ENCODE measurements at regions not wholly inside any gene's neighbourhood (a gene's known extent, or its start where the extent isn't known, plus 50 kb on each side); places are given as distances from the start of the nearest gene placed in this dataset.

DNA sequence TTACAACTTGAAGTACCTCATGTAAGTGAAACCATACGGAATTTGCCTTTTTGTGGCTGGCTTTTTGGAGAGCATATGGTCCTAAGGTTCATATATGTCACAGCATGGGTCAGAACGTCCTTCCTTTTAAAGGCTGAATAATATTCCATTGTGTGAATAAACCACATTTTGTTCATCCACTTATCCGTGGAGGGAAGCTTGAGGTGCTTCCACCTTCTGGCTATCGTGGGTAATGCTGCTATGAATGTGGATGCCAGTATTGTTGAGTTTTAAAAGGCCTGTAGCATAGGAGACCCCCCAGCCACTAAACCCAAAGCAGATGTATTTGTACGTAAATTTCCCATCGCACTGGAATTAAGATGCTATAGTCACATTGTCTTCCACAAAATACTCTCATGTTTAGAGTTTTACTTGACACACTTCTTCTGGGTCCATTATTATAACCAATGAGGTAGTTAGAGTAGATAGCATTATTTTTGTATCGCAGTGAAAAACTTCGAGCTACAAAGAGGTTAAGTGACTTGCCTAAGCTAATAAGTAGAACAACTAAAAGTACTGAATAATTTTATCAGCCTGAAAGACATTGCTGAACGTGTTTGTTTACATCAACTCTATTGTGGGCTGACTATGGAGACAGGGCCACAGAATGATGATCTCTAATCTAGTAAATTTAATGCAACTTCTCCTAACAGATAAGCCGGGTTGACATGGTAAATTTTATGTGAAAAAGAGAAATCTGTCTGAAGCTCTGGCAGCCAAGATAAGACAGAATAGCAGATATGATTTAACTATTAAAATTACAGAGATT, 183.0 kb upstream of the CTBP2 start:
- in situ Hi-C loops (cut with HindIII; ENCODE audit: low pct_unique_long_range_greater_than_20kb, low sequenced_read_pairs), result no loop called here
- peak; percentile 52 for DNase-seq (ENCODE audit: low read depth, low spot score)

DNA sequence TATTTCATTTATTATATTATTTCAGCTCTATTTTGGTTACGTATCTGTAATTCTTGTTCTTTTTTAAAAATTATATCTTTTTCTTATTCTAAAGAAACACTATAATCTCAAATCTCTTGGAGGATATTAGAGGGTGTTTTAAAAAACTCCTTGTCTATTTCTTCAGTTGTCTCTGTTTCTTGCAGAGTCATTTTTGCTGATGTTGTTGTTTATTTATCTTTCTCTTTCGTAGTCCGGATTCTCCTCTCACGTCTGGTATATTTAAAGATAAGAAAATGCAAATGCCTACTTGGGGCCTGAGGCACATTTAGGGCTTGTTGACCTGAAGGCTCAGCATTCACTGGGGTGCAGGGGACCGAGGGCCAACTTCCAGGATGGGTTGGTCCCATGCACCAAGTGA, 181.2 kb upstream of the CTBP2 start:
- no peak for DNase-seq (ENCODE audit: low read depth, low spot score)
- in situ Hi-C loops (cut with HindIII; ENCODE audit: low pct_unique_long_range_greater_than_20kb, low sequenced_read_pairs), result no loop called here

DNA sequence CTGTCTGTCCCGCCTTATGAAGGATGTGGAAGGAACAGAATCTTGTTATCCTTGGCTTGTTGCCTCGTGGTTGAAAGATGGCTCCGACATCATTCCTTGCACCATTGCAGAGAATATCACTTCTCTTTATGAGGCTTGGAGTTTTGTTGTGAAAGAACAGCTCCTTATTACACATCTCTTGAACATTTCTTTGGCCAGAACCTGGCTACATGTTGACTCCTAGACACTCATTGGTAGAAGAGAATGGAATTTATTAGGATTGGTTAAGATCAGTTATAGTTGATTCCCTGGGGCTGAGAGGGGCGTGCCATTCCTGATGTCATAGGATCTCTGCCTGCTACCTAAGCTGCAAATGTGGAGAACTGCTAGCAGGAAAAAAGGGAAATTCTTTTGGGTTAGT, 180.5 kb upstream of the CTBP2 start:
- no peak for DNase-seq (ENCODE audit: low read depth, low spot score)
- in situ Hi-C loops (cut with HindIII; ENCODE audit: low pct_unique_long_range_greater_than_20kb, low sequenced_read_pairs), result no loop called here

DNA sequence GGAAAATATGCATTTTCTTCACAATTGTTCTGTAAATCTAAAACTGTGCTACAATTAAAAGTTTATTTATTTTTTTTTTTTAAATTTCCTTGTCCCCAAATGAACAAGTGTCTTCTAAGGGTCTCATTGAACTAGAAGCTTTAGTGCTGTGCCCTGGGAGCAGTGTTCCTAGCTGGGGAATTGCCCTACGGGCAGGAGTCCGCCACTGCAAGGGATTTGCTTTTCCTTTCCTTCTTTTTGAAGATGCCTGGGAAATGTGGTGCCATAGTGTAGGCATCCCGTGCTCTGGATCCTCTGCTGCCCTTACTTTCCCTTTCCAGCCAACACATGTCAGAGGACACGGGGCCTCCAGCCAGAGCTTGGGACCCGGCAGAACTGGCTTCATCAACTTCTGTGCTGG, 177.1 kb upstream of the CTBP2 start:
- in situ Hi-C loops (cut with HindIII; ENCODE audit: low pct_unique_long_range_greater_than_20kb, low sequenced_read_pairs), result no loop called here
- DNase-seq (ENCODE audit: low read depth, low spot score), result peak; percentile 2

DNA sequence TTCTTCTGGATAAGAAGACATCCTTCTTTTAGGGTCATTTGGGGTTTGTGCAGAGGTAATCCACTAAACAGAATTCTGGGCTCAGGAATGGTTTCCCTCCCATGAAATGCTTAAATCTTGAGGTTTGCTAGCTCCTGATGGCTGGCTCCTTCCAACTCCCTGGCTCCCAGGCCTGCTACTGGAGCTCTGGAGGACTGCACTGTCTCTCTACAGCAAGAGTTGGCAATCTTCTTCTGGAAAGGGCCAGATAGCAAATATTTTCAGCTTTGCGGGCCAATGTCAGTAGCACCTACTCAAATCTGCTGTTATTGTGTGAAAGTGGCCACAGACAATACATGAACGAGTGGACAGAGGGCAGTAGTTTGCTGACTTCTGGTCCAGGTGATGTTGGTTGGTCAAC, 174.2 kb upstream of the CTBP2 start:
- no peak for DNase-seq (ENCODE audit: low read depth, low spot score)
- in situ Hi-C loops (cut with HindIII; ENCODE audit: low pct_unique_long_range_greater_than_20kb, low sequenced_read_pairs), result no loop called here

DNA sequence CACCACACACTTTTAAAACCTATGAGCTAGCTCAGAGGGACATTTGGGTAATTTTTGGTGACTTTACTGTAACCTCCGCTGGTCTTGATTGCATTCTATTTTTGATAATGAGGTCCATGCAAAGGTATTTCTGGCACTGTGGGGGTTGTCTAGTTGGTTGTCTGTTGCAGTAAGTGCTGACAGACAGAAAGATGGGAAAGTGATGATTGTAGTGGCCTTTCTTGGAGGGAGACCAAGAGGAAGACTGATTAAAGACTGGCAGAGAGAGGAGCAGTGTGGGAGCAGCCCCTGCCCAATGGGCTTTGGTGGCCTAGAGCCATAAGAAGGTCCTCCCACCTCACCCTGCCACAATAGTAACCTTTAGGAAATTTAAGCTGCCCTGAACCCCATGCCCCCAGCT, 173.4 kb upstream of the CTBP2 start:
- in situ Hi-C loops (cut with HindIII; ENCODE audit: low pct_unique_long_range_greater_than_20kb, low sequenced_read_pairs), result no loop called here

DNA sequence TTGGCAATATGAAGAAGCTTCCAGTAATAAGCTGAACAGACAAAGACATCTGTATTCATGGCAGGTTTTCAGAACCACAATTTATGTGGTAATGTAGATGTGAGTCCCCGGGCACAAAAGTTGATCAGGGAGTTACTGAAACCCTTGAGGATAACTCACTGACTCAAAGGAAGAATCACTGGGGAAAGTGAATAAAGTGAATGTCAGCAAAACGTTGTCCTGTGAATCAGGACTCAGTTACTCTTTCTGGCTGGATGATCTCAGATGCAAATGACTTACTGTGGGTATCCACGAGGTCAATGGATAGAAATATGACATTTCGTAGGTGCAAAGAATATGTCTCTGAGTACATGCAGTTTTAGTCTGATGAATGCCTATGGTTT, 172.8 kb upstream of the CTBP2 start:
- in situ Hi-C loops (cut with HindIII; ENCODE audit: low pct_unique_long_range_greater_than_20kb, low sequenced_read_pairs), result no loop called here
- DNase-seq (ENCODE audit: low read depth, low spot score), result no peak

More for the DNA sequence above, 173.4 kb upstream of the CTBP2 start:
- DNase-seq (ENCODE audit: low read depth, low spot score), result no peak

DNA sequence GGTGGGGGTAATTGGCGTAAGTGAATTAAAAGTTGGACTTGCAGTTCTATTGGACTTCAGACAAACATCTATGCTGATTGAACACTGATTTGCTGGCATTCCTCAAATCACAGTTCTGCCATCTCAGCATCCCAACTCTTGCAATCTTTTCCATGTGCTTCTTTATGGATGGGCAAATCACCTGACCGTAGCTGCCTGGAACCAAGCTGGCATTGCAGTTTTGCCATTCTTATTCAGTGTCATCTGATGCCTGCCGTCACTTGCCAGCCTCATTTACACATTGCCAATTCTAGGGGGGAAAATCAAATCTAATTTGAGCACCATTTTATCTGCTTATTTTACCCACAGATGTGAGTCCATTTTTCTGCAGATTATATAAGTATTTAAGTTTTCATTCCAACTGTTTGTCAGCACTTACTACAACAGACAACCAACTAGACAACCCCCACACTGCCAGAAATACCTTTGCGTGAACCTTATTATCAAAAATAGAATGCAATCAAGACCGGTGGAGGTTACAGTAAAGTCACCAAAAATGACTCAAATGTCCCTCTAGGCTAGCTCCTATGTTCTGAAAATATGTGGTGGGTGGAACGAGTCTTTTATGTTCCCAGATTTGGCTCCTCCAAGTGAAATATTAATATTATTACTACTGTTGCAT, 172.3 kb upstream of the CTBP2 start:
- in situ Hi-C loops (cut with HindIII; ENCODE audit: low pct_unique_long_range_greater_than_20kb, low sequenced_read_pairs), result no loop called here
- DNase-seq (ENCODE audit: low read depth, low spot score), result no peak

DNA sequence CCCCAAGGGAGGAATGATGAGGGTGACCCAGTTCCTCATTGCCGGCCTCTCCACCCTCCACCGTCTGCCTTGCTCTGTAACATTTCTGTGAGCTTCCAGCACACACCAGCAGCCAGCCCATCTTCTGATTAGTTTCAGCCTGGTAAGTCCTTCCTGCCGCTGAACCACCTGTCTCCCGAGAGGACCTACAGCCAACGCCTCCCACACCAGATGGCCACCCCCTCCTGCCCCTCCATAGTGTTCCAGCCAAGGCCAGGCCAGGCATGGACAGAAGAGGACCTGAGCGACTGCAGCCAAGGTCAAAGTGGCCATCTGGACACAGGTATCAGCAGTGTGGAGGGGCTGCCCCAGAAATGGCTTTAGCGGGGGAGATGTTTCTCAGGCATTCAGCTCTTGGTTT, 170.7 kb upstream of the CTBP2 start:
- DNase-seq (ENCODE audit: low read depth, low spot score), result no peak
- in situ Hi-C loops (cut with HindIII; ENCODE audit: low pct_unique_long_range_greater_than_20kb, low sequenced_read_pairs), result no loop called here

DNA sequence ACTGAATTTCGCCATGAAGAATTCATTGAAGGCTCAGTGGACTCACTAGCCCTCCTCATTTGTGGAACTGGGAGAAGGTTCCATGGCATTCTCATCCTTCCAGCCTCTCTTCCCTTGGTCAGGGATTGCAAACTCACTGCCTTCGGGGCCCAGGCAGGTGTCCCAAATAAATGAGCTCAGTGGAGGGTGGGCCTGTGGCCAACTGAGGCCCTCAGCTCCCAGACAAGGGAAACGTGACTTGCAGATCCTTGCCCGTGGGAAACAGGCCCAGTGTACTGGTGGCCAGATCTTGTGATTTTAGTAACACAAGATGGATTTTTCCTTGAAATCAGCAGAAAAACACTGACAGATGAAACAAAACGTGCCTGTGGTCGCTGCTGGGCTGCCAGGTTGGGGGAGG, 168.7 kb upstream of the CTBP2 start:
- DNase-seq (ENCODE audit: low read depth, low spot score), result no peak
- in situ Hi-C loops (cut with HindIII; ENCODE audit: low pct_unique_long_range_greater_than_20kb, low sequenced_read_pairs), result no loop called here

DNA sequence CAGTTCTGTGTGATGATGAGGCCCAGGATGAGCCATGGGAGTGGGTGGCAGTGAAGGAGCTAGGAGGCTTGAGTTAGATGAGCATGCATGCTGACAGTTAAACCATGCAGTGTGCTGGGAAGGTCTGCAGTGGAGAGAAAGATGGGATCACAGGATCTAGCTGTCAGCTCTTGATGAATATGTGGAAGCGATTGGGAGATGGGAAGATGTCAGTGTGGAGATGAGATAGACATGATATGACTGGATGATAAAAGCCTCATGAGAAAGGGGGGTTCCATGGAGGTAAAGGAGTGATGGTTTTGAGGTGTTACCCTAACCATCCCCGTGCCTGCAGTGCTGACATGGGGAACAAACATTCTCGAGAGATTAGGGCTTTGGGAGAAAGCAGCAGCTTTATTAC, 165.0 kb upstream of the CTBP2 start:
- DNase-seq (ENCODE audit: low read depth, low spot score), result no peak
- in situ Hi-C loops (cut with HindIII; ENCODE audit: low pct_unique_long_range_greater_than_20kb, low sequenced_read_pairs), result no loop called here

DNA sequence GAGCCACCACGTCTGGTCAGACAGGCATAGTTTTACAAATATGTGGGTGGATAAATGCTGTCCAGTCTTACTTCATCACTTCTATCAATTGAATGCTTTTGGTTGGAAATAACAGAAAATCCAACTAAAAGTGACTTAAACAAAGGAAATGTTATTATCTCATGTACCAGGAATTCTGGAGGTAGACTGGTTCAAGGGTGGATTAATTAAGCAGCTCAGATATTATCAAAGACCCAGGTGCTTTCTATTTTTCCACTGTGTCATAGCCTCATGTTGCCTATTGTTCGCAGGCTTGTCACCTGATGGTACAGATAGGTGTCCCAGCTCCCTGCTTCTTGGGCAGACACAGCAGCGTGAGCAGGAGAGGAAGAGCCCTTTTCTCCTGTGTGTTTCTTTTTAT, 156.1 kb upstream of the CTBP2 start:
- DNase-seq (ENCODE audit: low read depth, low spot score), result no peak
- in situ Hi-C loops (cut with HindIII; ENCODE audit: low pct_unique_long_range_greater_than_20kb, low sequenced_read_pairs), result no loop called here

DNA sequence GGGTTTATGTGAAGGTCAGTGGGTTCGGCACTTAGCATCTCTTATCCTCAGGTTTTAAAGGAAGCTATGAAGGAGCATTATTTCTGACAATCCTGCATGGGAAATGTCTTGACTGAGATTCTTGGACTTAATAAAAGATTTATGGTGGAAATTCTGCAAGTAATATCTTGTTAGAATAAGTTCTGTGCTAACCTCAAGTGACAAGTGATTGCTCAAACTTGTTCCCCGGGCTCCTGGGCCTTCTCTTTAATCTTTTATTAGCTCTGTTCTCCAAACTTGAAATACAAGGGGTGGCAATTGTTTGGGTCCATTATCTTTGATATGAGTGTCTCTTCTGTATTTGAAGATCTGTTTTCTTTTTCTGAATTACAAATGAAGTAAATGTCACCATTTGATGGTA, 140.6 kb upstream of the CTBP2 start:
- DNase-seq (ENCODE audit: low read depth, low spot score), result no peak
- in situ Hi-C loops (cut with HindIII; ENCODE audit: low pct_unique_long_range_greater_than_20kb, low sequenced_read_pairs), result no loop called here

DNA sequence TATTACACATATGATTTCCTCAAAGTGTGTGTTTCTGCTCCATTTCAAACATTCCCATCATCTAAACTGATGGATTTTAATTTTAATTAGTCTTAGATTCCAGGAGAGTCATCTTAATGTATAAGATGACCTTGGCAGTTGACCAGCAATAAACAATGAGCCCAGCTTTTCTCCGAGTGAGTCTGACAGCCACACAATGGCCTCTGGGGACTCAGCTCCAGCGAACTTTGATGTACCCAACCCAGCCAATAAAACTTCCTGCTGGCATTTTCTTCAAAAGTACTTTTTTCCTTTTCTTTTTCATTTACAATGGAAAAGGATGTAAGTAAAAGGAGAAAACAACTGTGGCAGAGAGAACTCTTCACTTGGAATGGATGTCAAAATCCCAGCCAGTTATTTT, 139.1 kb upstream of the CTBP2 start:
- in situ Hi-C loops (cut with HindIII; ENCODE audit: low pct_unique_long_range_greater_than_20kb, low sequenced_read_pairs), result no loop called here
- no peak for DNase-seq (ENCODE audit: low read depth, low spot score)

DNA sequence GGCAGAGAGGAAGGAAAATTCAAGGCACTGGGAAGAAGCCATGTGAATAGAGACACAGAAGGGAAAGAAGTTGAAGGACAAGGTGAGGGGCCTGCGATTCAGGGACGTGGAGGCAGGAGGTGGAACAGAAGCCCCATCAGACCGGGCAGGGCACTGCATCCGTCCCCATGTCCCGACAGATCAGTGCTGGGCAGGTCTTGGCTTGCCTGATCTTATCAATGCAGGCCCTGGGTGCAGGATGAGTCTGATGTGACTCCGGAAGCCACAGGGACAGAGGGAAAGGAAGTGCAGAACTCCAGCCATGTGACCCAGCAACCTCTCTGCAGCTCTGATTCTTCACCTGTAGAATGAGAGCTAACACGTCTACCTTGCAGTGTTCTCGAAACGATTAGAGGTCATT, 136.2 kb upstream of the CTBP2 start:
- DNase-seq (ENCODE audit: low read depth, low spot score), result no peak
- in situ Hi-C loops (cut with HindIII; ENCODE audit: low pct_unique_long_range_greater_than_20kb, low sequenced_read_pairs), result no loop called here

DNA sequence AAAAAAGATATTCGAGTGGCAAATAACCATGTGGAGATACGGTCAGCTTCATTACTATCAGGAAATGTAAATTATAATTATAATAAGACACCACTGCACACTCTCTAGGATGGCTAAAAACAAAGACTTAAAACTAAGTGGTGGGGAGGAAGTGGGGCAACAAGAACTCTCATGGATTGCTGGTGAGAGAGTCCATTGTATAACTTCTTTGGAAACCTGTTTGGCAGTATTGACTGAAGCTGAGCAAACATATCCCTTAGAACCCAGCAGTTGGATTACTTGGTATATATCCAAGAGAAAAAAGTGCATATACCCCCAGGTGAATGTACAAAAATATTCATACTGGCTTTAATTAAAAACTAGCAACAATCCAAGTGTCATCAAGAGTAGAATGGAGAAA, 133.7 kb upstream of the CTBP2 start:
- in situ Hi-C loops (cut with HindIII; ENCODE audit: low pct_unique_long_range_greater_than_20kb, low sequenced_read_pairs), result no loop called here
- no peak for DNase-seq (ENCODE audit: low read depth, low spot score)

DNA sequence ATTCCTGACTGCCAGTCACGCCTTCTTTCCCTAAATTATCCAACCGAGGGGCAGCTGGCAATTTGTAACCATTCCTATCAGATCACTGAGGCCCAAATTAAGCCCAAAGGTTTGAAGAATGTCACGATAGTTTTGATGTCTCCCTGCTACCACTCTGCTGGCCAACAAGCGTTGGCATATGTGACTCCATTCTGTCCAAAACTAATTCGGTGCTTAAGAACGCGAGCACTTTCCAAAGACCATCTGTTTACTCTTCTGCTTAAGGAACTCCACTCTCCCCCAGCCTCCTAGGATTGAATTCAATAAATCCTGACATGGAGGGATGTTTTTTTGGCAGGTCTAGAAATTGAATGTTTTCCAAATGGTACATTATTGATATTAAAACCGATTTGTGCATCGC, 131.5 kb upstream of the CTBP2 start:
- in situ Hi-C loops (cut with HindIII; ENCODE audit: low pct_unique_long_range_greater_than_20kb, low sequenced_read_pairs), result no loop called here
- no peak for DNase-seq (ENCODE audit: low read depth, low spot score)

DNA sequence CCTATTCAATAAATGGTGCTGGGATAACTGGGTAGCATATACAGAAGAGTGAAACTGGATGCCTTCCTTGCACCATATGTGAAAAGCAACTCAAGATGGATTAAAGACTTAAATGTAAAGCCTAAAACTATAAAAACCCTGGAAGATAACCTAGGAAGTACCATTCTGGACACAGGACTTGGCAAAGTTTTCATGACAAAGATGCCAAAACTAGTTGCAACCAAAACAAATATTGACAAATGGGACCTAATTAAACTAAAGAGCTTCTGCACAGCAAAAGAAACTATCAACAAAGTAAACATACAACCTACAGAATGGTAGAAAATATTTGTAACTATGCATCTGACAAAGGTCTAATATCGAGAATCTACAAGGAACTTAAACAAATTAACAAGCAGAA, 129.1 kb upstream of the CTBP2 start:
- in situ Hi-C loops (cut with HindIII; ENCODE audit: low pct_unique_long_range_greater_than_20kb, low sequenced_read_pairs), result no loop called here
- no peak for DNase-seq (ENCODE audit: low read depth, low spot score)

DNA sequence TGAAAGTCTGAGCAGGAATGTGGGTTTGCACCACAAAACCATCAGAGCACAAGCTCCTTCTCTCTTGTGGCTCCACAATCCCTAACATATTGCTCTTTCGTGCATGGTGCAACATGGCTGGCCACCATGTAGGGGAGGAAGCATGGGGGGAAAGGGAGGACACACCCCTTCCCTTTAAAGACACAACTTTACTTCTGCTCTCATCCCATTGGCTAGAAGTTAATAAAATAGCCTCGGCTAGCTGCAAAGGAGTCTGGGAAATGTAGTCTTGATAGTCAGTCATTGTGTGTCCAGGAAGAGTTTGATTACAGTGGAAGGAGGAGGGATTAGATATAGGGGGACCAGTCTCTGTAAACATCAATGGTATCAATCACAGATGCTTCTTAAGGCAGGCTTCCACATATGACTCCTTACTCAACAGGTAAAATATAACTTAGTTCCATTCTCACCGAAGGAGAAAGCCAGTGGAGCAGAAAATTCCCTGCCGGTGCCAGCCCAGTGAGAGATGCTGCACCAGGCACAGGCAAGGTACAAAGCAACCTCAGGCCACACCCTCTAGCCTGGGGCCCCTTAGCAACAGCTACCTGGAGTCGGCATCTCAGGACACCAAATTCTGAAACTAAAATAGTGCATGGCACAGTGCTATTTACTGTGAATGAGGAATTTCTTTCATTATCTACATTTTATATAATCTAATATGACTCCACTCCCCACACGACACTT, 124.7 kb upstream of the CTBP2 start:
- peak; percentile 64 for DNase-seq (ENCODE audit: low read depth, low spot score)
- in situ Hi-C loops (cut with HindIII; ENCODE audit: low pct_unique_long_range_greater_than_20kb, low sequenced_read_pairs), result no loop called here
